Mesenchymal stem cell (in vitro differentiated cells and primary cell): ENCODE measurements at regions not wholly inside any gene's neighbourhood (a gene's known extent, or its start where the extent isn't known, plus 50 kb on each side); places are given as distances from the start of the nearest gene placed in this dataset.

Experiments used
- DNase-seq: peaks from one replicate; pipeline ENCODE4 v3.0.0-alpha.2; 2013
- H2AFZ ChIP-seq: one replicate; pipeline ENCODE4 v1.6.1; 2013; ENCODE audit warnings: low read depth, mild to moderate bottlenecking, control low read depth, inconsistent platforms, low read length, moderate library complexity
- H2AK5ac ChIP-seq: 2 replicates; pipeline ENCODE4 v1.6.1; 2013; ENCODE audit warnings: low read length, moderate library complexity, mild to moderate bottlenecking, inconsistent platforms; ENCODE audit not compliant: severe bottlenecking
- H2BK120ac ChIP-seq: one replicate; pipeline ENCODE4 v1.6.1; 2013; ENCODE audit warnings: low read depth, mild to moderate bottlenecking, inconsistent platforms, low read length, moderate library complexity
- H2BK12ac ChIP-seq, 2 experiments: one replicate each; pipeline ENCODE4 v1.6.1; 2013; ENCODE audit warnings: inconsistent platforms in 2 of 2, low read length in 2 of 2, mild to moderate bottlenecking in 2 of 2, moderate library complexity in 2 of 2, control low read depth in 1 of 2
- H2BK15ac ChIP-seq: one replicate; pipeline ENCODE4 v1.6.1; 2013; ENCODE audit warnings: mild to moderate bottlenecking, low read depth, inconsistent platforms; ENCODE audit not compliant: poor library complexity, severe bottlenecking
- H2BK5ac ChIP-seq: 2 replicates; pipeline ENCODE4 v1.6.1; 2013; ENCODE audit warnings: low read depth, mild to moderate bottlenecking, low read length, control low read depth, inconsistent platforms; ENCODE audit not compliant: poor library complexity, severe bottlenecking
- H3K14ac ChIP-seq, 2 experiments: one replicate each; pipeline ENCODE4 v1.6.1; 2013; ENCODE audit warnings: inconsistent platforms in 2 of 2, low read length in 2 of 2, control low read depth in 1 of 2, mild to moderate bottlenecking in 1 of 2, moderate library complexity in 1 of 2
- H3K18ac ChIP-seq, 2 experiments: one replicate each; pipeline ENCODE4 v1.6.1; 2013; ENCODE audit warnings: inconsistent platforms in 2 of 2, low read length in 2 of 2, control low read depth in 1 of 2, low read depth in 1 of 2, mild to moderate bottlenecking in 1 of 2
- H3K23ac ChIP-seq, 2 experiments: one replicate each; pipeline ENCODE4 v1.6.1; 2013; ENCODE audit warnings: inconsistent platforms in 2 of 2, low read length in 2 of 2, mild to moderate bottlenecking in 2 of 2, moderate library complexity in 2 of 2, control low read depth in 1 of 2
- H3K27ac ChIP-seq: 2 replicates; pipeline ENCODE4 v1.5.1; 2013; ENCODE audit warnings: mild to moderate bottlenecking, moderate library complexity, low read length, control low read depth, inconsistent platforms; ENCODE audit not compliant: poor library complexity, severe bottlenecking
- H3K27me3 ChIP-seq, 2 experiments: 2 replicates each; pipeline versions ENCODE4 v1.6.1 to v1.7.0; 2013; ENCODE audit warnings: low read length in 2 of 2, mild to moderate bottlenecking in 2 of 2, moderate library complexity in 2 of 2, control low read depth in 1 of 2, inconsistent platforms in 1 of 2; ENCODE audit not compliant: control insufficient read depth in 1 of 2, insufficient read depth in 1 of 2
- H3K36me3 ChIP-seq, 2 experiments: 2 replicates each; pipeline versions ENCODE4 v1.6.1 to v1.7.0; 2013; ENCODE audit warnings: low read length in 2 of 2, control low read depth in 1 of 2, inconsistent platforms in 1 of 2, low read depth in 1 of 2, mild to moderate bottlenecking in 1 of 2; ENCODE audit not compliant: insufficient read depth in 2 of 2, control insufficient read depth in 1 of 2
- H3K4ac ChIP-seq, 2 experiments: one replicate each; pipeline ENCODE4 v1.6.1; 2013; ENCODE audit warnings: inconsistent platforms in 2 of 2, low read length in 2 of 2, mild to moderate bottlenecking in 2 of 2, moderate library complexity in 2 of 2, control low read depth in 1 of 2, low read depth in 1 of 2
- H3K4me1 ChIP-seq: 2 replicates; pipeline ENCODE4 v1.6.1; 2013; ENCODE audit warnings: low read depth, low read length, control low read depth; ENCODE audit not compliant: control insufficient read depth, insufficient read depth
- H3K4me2 ChIP-seq: 2 replicates; pipeline ENCODE4 v1.6.1; 2013; ENCODE audit warnings: low read length, mild to moderate bottlenecking, inconsistent platforms; ENCODE audit not compliant: poor library complexity, severe bottlenecking
- H3K4me3 ChIP-seq, 2 experiments: 2 replicates each; pipeline versions ENCODE4 v1.5.1 to v1.7.0; 2013; ENCODE audit warnings: low read length in 2 of 2, mild to moderate bottlenecking in 2 of 2, control low read depth in 1 of 2, low read depth in 1 of 2; ENCODE audit not compliant: insufficient read depth in 1 of 2
- H3K79me1 ChIP-seq: replicated peaks from 2 replicates; pipeline ENCODE4 v1.6.1; 2013; ENCODE audit warnings: mild to moderate bottlenecking, control low read depth, low read length, inconsistent platforms; ENCODE audit not compliant: poor library complexity, severe bottlenecking
- H3K9ac ChIP-seq: 2 replicates; pipeline ENCODE4 v1.7.0; 2013; ENCODE audit warnings: mild to moderate bottlenecking, low read length, moderate library complexity
- H3K9me3 ChIP-seq: 2 replicates; pipeline ENCODE4 v1.7.0; 2013; ENCODE audit warnings: mild to moderate bottlenecking, low read length; ENCODE audit not compliant: control insufficient read depth
- H4K8ac ChIP-seq: one replicate; pipeline ENCODE4 v1.6.1; 2013; ENCODE audit warnings: inconsistent platforms, mild to moderate bottlenecking, low read length, moderate library complexity
- H4K91ac ChIP-seq: one replicate; pipeline ENCODE4 v1.6.1; 2013; ENCODE audit warnings: mild to moderate bottlenecking, low read length, inconsistent platforms
- WGBS: methylation state at CpG from one replicate; pipeline ENCODE4 v1.1.7; 2013; ENCODE audit warnings: mixed read lengths; 5-methylcytosine and 5-hydroxymethylcytosine counted together

DNA sequence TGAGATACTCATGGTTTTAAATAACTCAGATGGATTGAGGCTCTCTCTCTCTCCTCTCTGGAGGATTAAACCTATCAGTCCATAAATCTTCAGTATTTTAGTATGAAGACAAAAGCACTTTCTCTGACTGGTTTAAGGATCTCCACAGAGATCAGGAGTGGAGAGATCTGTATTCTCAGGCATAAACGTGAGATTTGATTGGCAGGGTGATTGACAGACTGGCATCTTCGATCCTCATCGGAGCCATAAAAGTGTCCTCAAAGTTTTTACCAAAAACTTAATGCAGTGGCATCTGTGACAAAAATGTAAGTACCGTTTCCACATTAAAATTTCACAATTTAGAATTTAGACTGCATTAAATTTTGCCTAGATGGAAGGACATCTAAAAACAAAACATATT lies 870.1 kb downstream of the KCNJ2 start:
- no peak overlapping the region for H3K4me3 ChIP-seq
- H3K36me3 ChIP-seq, result no peaks in the 10 kb centered on the region
- no peak overlapping the region for H3K14ac ChIP-seq
- no peak overlapping the region for H3K4me2 ChIP-seq
- no peak overlapping the region for H2AFZ ChIP-seq
- H3K9ac ChIP-seq, result no peak overlapping the region
- DNase-seq, result no peak
- no peaks in the 10 kb centered on the region for H3K79me1 ChIP-seq
- H3K27me3 ChIP-seq, result no peaks in the 10 kb centered on the region
- H2BK120ac ChIP-seq, result no peak overlapping the region
- H3K27ac ChIP-seq, result no peak overlapping the region
- H4K91ac ChIP-seq, result no peak overlapping the region
- no peaks in the 10 kb centered on the region for H3K9me3 ChIP-seq
- no peak overlapping the region for H2AK5ac ChIP-seq
- H2BK5ac ChIP-seq, result no peak overlapping the region
- H2BK15ac ChIP-seq, result no peak overlapping the region
- no peak overlapping the region for H4K8ac ChIP-seq
- 96% methylated on average over 3 of the region's 4 CpGs for WGBS
- H2BK12ac ChIP-seq, result no peak overlapping the region
- no peak overlapping the region for H3K4ac ChIP-seq
- H3K23ac ChIP-seq, result no peak overlapping the region
- no peak overlapping the region for H3K18ac ChIP-seq
- no peaks in the 10 kb centered on the region for H3K4me1 ChIP-seq

DNA sequence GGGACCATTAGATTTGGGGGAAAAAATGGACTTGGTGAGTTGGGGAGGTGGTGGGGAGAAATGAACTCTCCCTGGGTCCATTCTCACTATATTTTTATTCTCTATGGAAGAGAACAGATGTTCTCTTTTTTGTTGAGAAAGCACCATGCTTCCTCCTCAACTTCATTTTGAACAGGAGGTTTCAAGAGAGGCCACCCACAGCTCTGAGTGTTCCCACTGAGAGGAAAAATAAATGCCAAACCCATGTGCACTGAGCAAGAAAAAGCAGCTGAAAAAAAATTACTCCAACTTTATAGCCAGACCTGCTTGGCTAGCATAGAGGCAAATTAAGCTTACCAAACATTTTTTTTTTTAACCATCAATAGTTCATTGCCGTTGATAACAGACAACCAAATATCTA lies 883.6 kb downstream of the KCNJ2 start:
- DNase-seq, result no peak
- no peak overlapping the region for H2AK5ac ChIP-seq
- no peak overlapping the region for H3K4ac ChIP-seq
- no peak overlapping the region for H3K23ac ChIP-seq
- H3K9me3 ChIP-seq, result no peaks in the 10 kb centered on the region
- H3K36me3 ChIP-seq, result no peaks in the 10 kb centered on the region
- H3K14ac ChIP-seq, result no peak overlapping the region
- H3K9ac ChIP-seq, result no peak overlapping the region
- no peak overlapping the region for H2BK12ac ChIP-seq
- no peak overlapping the region for H3K27ac ChIP-seq
- no peaks in the 10 kb centered on the region for H3K4me1 ChIP-seq
- no peak overlapping the region for H3K18ac ChIP-seq
- H3K79me1 ChIP-seq, result no peaks in the 10 kb centered on the region
- H2BK5ac ChIP-seq, result no peak overlapping the region
- H3K27me3 ChIP-seq, result no peaks in the 10 kb centered on the region
- no CpG with 5 or more reads among the region's 1 CpG for WGBS
- H2BK120ac ChIP-seq, result no peak overlapping the region
- no peak overlapping the region for H4K91ac ChIP-seq
- H3K4me3 ChIP-seq, result no peak overlapping the region
- H2BK15ac ChIP-seq, result no peak overlapping the region
- H4K8ac ChIP-seq, result no peak overlapping the region
- H3K4me2 ChIP-seq, result no peak overlapping the region
- H2AFZ ChIP-seq, result no peak overlapping the region

DNA sequence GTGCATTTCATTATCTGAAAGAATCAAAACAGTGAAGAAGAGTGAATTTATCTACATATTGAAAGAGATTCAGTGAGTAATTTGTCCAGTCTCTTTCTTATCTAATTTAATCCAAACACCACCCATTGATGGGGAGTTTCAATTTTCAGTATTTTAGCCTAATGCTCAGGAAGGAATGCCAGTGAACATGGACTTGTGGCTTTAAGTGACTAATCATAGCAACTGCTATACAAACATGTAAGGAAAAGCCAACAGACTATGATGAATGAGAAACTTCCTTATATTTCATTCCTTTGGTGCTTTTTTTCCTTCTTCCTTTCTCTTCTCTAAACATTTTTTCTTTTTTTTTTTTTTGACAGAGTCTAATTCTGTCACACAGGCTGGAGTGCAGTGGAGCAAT lies 885.8 kb downstream of the KCNJ2 start:
- DNase-seq, result peak; percentile 79
- H3K23ac ChIP-seq, result no peak overlapping the region
- H3K27me3 ChIP-seq, result no peaks in the 10 kb centered on the region
- no peak overlapping the region for H2AK5ac ChIP-seq
- no peak overlapping the region for H2BK12ac ChIP-seq
- H2AFZ ChIP-seq, result no peak overlapping the region
- no peaks in the 10 kb centered on the region for H3K9me3 ChIP-seq
- H3K4me3 ChIP-seq, result no peak overlapping the region
- H2BK5ac ChIP-seq, result no peak overlapping the region
- H3K4me1 ChIP-seq, result no peaks in the 10 kb centered on the region
- H3K36me3 ChIP-seq, result no peaks in the 10 kb centered on the region
- H3K79me1 ChIP-seq, result no peaks in the 10 kb centered on the region
- no peak overlapping the region for H3K27ac ChIP-seq
- no peak overlapping the region for H4K91ac ChIP-seq
- no peak overlapping the region for H2BK15ac ChIP-seq
- H4K8ac ChIP-seq, result no peak overlapping the region
- H3K4me2 ChIP-seq, result no peak overlapping the region
- H3K18ac ChIP-seq, result no peak overlapping the region
- H3K4ac ChIP-seq, result no peak overlapping the region
- no peak overlapping the region for H2BK120ac ChIP-seq
- H3K14ac ChIP-seq, result no peak overlapping the region
- H3K9ac ChIP-seq, result no peak overlapping the region

DNA sequence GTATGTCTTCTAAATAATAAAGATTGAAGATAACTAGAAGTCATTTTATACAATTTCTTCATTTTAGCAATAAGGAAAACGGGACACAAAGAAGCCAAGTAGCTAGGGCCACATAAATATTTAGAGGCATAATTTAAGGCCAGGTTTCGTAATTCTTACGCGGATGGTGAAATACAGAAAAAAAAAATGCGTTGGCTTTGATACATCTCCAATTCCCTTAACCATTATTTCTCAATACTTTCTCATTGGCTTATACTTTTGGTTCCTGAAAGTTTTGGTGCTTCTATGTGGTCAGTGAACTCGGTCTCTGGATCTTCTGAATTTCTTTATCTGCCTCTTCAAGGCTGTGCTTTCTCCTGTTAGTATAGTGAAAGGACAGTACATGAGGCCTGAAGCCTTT lies 888.1 kb downstream of the KCNJ2 start:
- Histone ChIP-seq H3K14ac (no peak overlapping the region), H2BK12ac (no peak overlapping the region), H3K9ac (peak overlapping the region; percentile 4), H3K79me1 (no peaks in the 10 kb centered on the region), H4K8ac (no peak overlapping the region), H3K36me3 (no peaks in the 10 kb centered on the region), H3K4ac (no peak overlapping the region), H3K18ac (no peak overlapping the region), H3K9me3 (no peaks in the 10 kb centered on the region), H2AK5ac (no peak overlapping the region), H3K4me3 (no peak overlapping the region), H3K23ac (no peak overlapping the region), H3K4me2 (no peak overlapping the region), H3K27ac (no peak overlapping the region), H3K27me3 (no peaks in the 10 kb centered on the region), H2BK120ac (no peak overlapping the region), H3K4me1 (no peaks in the 10 kb centered on the region), H4K91ac (no peak overlapping the region), H2AFZ (no peak overlapping the region), H2BK5ac (no peak overlapping the region), H2BK15ac (no peak overlapping the region)
- 97% methylated on average over 6 of the region's 6 CpGs for WGBS
- DNase-seq, result no peak
